ENCODE measurements at regions not wholly inside any gene's neighbourhood (a gene's known extent, or its start where the extent isn't known, plus 50 kb on each side); places are given as distances from the start of the nearest gene placed in this dataset.

DNA sequence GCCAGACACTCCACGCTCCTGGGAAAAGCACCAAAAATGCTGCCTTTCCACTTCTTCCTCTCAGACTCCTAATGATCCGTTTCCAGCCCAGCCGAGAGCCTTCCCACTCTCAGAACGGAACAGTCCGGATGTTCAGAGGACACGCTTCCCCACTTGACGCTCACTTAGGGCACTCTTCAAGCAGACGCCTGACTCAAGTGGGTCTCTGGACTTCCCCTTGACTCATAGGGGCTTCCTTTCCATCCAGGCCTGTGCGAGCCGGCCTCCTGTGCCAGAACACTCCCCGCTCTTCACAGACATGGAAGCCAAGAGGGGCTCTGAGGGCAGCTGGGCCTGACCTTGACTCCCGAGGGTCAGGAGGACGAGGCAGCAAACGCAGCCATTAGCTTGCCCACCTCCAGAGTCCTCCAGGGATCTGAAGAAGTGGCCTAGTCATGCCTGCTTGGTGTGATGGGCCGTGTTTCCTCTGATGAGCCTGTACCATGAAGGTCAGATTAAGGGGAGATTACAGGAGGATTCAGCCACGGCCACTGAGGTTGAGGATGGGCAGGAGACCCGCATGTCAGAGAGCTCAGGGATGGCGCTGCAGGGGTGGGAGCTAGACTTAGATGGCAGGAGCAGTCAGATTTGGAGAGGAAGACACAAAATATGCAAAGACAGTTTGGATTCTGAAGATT lies 114.7 kb upstream of the TLE3 start:
- no peak for DNase-seq (ENCODE audit: low read depth, low spot score)
- Histone ChIP-seq H3K9me3 (ENCODE audit: low read depth, low read length) (no peaks in the 10 kb centered on the region), H3K9ac (ENCODE audit: insufficient read length) (no peak overlapping the region), H3K27ac (no peak overlapping the region), H3K36me3 (ENCODE audit: insufficient read depth, low read length) (no peaks in the 10 kb centered on the region), H3K4me3 (no peak overlapping the region)
- no peak for TF ChIP-seq EZH2 (IDR thresholded peaks at IDR 0.05)
- no peak for TF ChIP-seq POLR2AphosphoS5 (IDR thresholded peaks at IDR 0.05; ENCODE audit: borderline replicate concordance, low read depth, low read length)
- no peak for TF ChIP-seq FOXP2 (optimal IDR thresholded peaks at IDR 0.05; ENCODE audit: control extremely low read depth, extremely low read length, insufficient read depth)

DNA sequence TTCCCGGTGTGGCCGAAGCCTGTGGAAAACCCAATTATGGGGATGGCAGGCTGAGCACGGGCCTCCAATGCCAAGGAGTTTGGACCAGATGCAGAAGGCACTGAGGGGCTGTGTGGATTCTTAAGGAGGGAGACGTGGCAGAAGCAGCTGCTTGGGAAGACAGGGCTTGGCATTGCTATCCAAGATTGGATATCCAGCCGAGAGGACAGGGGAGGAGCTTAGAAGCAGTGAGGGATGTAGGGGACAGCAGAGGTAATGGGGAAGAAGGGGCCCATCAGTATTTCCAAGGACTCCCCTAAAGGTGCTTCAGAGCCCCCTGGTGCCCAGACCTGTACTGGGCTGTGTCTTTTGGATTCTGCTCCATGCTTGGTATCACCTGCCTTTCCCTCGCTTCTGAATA lies 112.8 kb upstream of the TLE3 start:
- H3K27ac ChIP-seq, result no peak overlapping the region
- TF ChIP-seq FOXP2 (optimal IDR thresholded peaks at IDR 0.05; ENCODE audit: control extremely low read depth, extremely low read length, insufficient read depth) (no peak), EZH2 (IDR thresholded peaks at IDR 0.05) (no peak), POLR2AphosphoS5 (IDR thresholded peaks at IDR 0.05; ENCODE audit: borderline replicate concordance, low read depth, low read length) (no peak)
- no peak overlapping the region for H3K9ac ChIP-seq (ENCODE audit: insufficient read length)
- H3K9me3 ChIP-seq (ENCODE audit: low read depth, low read length), result no peaks in the 10 kb centered on the region
- no peak overlapping the region for H3K4me3 ChIP-seq
- no peaks in the 10 kb centered on the region for H3K36me3 ChIP-seq (ENCODE audit: insufficient read depth, low read length)
- no peak for DNase-seq (ENCODE audit: low read depth, low spot score)

DNA sequence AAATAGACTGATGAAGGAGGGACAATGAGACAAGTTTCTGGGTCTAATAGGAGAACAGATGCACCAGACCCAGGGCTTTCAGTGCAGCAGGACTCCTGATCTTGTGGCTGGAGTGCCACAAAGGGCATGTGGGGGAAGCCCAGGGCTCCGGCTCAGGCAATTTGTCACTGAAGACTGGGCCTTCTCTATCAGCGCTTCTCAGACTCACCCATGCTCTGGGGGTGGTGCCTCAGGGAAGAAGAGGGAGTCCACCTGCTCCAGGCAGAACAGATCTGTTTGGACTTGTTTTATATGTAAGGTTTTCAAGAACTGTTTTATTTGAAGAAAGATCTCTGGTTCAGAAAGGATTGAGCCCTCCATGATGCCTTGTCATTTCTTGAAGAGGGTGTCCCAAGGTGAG lies 112.4 kb upstream of the TLE3 start:
- no peak for DNase-seq (ENCODE audit: low read depth, low spot score)
- TF ChIP-seq POLR2AphosphoS5 (IDR thresholded peaks at IDR 0.05; ENCODE audit: borderline replicate concordance, low read depth, low read length), result no peak
- TF ChIP-seq EZH2 (IDR thresholded peaks at IDR 0.05), result no peak
- TF ChIP-seq FOXP2 (optimal IDR thresholded peaks at IDR 0.05; ENCODE audit: control extremely low read depth, extremely low read length, insufficient read depth), result no peak
- Histone ChIP-seq H3K9ac (ENCODE audit: insufficient read length) (no peak overlapping the region), H3K36me3 (ENCODE audit: insufficient read depth, low read length) (no peaks in the 10 kb centered on the region), H3K4me3 (no peak overlapping the region), H3K9me3 (ENCODE audit: low read depth, low read length) (no peaks in the 10 kb centered on the region), H3K27ac (no peak overlapping the region)

DNA sequence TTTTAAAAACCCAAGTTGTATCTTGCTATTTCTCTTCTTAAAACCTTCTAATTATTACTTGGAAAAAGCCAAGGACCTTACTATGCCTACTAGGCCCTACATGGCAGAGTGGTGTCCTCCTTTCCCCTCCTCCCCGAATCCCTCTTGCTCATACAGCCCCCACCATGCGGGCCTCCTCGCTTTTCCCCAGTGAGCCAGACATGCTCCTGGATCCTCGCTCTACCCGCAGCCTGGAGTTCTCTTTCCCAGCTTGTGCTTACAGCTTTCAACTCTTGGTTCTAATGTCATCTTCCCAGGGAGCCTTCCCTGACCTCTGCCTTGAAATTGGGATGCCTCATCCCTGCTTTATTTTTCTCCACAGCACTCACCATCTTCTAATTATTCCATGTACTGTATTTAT lies 111.8 kb upstream of the TLE3 start:
- no peak for DNase-seq (ENCODE audit: low read depth, low spot score)
- Histone ChIP-seq H3K4me3 (no peak overlapping the region), H3K9ac (ENCODE audit: insufficient read length) (no peak overlapping the region), H3K36me3 (ENCODE audit: insufficient read depth, low read length) (no peaks in the 10 kb centered on the region), H3K9me3 (ENCODE audit: low read depth, low read length) (no peaks in the 10 kb centered on the region), H3K27ac (no peak overlapping the region)
- TF ChIP-seq FOXP2 (optimal IDR thresholded peaks at IDR 0.05; ENCODE audit: control extremely low read depth, extremely low read length, insufficient read depth) (no peak), EZH2 (IDR thresholded peaks at IDR 0.05) (no peak), POLR2AphosphoS5 (IDR thresholded peaks at IDR 0.05; ENCODE audit: borderline replicate concordance, low read depth, low read length) (no peak)

DNA sequence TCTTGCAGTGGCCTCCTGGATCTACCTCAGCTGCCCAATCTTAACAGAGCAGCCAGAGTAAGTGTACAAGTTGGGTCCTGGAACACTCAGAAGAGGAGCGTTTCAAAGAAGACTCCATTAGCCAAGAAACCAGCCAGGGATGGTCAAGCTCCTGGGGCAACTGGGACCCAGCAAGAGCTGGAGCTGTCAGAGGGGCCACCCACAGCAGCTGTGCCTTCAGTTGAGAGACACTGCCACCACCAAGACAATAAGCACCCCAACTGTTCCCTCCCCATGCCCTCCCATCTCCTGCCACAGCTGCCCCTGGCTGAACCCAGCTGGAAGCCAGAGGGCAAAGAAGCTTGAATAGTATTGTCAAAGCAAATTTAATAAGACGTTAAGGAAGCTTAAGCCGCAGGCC lies 110.6 kb upstream of the TLE3 start:
- TF ChIP-seq EZH2 (IDR thresholded peaks at IDR 0.05) (no peak), FOXP2 (optimal IDR thresholded peaks at IDR 0.05; ENCODE audit: control extremely low read depth, extremely low read length, insufficient read depth) (no peak), POLR2AphosphoS5 (IDR thresholded peaks at IDR 0.05; ENCODE audit: borderline replicate concordance, low read depth, low read length) (no peak)
- H3K27ac ChIP-seq, result no peak overlapping the region
- H3K36me3 ChIP-seq (ENCODE audit: insufficient read depth, low read length), result no peaks in the 10 kb centered on the region
- no peaks in the 10 kb centered on the region for H3K9me3 ChIP-seq (ENCODE audit: low read depth, low read length)
- no peak for DNase-seq (ENCODE audit: low read depth, low spot score)
- no peak overlapping the region for H3K9ac ChIP-seq (ENCODE audit: insufficient read length)
- no peak overlapping the region for H3K4me3 ChIP-seq

DNA sequence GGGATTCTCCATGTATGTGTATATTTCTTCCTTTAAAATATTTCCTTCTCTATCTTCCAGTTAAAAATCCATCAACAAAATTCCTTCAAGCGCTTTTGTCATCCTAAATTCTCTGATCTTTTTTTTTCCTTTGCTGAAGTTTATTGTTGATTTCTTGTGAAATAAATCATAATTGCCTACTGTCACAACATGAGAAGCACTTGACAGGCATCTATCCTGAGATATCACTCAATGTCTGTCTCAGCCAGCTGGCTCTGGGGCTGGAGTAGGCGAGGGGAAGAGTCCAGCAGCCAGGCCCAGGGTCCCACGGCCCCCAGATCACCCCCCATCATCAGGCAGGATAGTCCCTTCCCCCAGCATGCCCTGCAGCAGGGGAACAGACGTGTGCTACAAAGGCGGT lies 109.0 kb upstream of the TLE3 start:
- H3K36me3 ChIP-seq (ENCODE audit: insufficient read depth, low read length), result no peaks in the 10 kb centered on the region
- H3K9ac ChIP-seq (ENCODE audit: insufficient read length), result no peak overlapping the region
- no peak overlapping the region for H3K27ac ChIP-seq
- no peak for TF ChIP-seq FOXP2 (optimal IDR thresholded peaks at IDR 0.05; ENCODE audit: control extremely low read depth, extremely low read length, insufficient read depth)
- no peak for TF ChIP-seq EZH2 (IDR thresholded peaks at IDR 0.05)
- no peak for TF ChIP-seq POLR2AphosphoS5 (IDR thresholded peaks at IDR 0.05; ENCODE audit: borderline replicate concordance, low read depth, low read length)
- no peak overlapping the region for H3K4me3 ChIP-seq
- H3K9me3 ChIP-seq (ENCODE audit: low read depth, low read length), result no peaks in the 10 kb centered on the region
- no peak for DNase-seq (ENCODE audit: low read depth, low spot score)

DNA sequence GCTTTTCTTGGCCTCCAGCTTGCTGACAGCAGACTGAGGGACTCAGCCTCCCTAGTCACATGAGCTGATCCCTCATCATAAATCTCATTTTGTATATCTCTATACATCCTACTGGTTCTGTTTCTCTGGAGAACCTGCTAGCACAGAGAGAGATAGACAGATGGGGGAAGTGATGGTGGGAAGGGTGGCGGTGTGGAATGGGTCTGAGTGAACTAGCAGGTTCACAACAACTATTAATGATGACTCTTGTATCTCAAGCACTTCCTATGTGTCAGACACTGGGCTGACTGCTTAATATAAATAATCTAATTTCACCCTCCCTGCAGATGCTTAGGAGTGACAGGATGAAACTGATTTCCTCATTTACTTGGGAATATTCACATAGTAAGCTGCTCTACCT lies 106.9 kb upstream of the TLE3 start:
- no peak overlapping the region for H3K9ac ChIP-seq (ENCODE audit: insufficient read length)
- H3K27ac ChIP-seq, result no peak overlapping the region
- no peak for TF ChIP-seq EZH2 (IDR thresholded peaks at IDR 0.05)
- TF ChIP-seq FOXP2 (optimal IDR thresholded peaks at IDR 0.05; ENCODE audit: control extremely low read depth, extremely low read length, insufficient read depth), result no peak
- TF ChIP-seq POLR2AphosphoS5 (IDR thresholded peaks at IDR 0.05; ENCODE audit: borderline replicate concordance, low read depth, low read length), result no peak
- DNase-seq (ENCODE audit: low read depth, low spot score), result no peak
- H3K4me3 ChIP-seq, result no peak overlapping the region
- H3K36me3 ChIP-seq (ENCODE audit: insufficient read depth, low read length), result no peaks in the 10 kb centered on the region
- no peaks in the 10 kb centered on the region for H3K9me3 ChIP-seq (ENCODE audit: low read depth, low read length)

DNA sequence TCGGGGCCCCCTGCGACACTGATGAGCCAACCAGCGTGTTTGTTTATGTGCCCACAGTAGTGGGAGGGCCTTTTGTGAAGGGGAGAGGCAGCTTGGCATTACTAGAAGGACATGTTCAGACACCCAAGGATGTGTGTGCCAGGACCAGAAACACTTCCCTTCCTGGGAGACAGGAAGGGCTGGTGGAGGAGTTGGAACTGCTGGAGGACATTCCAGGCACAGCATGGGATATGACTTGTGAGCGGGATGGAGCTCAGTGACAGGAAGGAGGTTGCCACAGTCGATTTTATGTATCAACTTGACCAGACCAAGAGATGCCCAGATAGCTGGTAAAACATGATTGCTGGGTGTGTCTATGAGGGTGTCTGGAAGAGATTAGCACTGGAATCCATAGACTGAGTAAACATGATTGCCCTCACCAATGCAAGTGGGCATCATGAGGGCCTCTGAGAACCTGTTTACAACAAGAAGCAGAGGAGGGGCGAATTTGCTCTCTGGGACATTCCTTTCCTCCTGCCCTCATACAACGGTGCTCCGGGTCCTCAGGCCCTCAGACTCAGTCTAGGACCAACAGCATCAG lies 106.4 kb upstream of the TLE3 start:
- no peak overlapping the region for H3K4me3 ChIP-seq
- no peak for DNase-seq (ENCODE audit: low read depth, low spot score)
- TF ChIP-seq EZH2 (IDR thresholded peaks at IDR 0.05) (no peak), FOXP2 (optimal IDR thresholded peaks at IDR 0.05; ENCODE audit: control extremely low read depth, extremely low read length, insufficient read depth) (no peak), POLR2AphosphoS5 (IDR thresholded peaks at IDR 0.05; ENCODE audit: borderline replicate concordance, low read depth, low read length) (no peak)
- no peak overlapping the region for H3K27ac ChIP-seq
- no peak overlapping the region for H3K9ac ChIP-seq (ENCODE audit: insufficient read length)
- H3K36me3 ChIP-seq (ENCODE audit: insufficient read depth, low read length), result no peaks in the 10 kb centered on the region
- H3K9me3 ChIP-seq (ENCODE audit: low read depth, low read length), result no peaks in the 10 kb centered on the region

DNA sequence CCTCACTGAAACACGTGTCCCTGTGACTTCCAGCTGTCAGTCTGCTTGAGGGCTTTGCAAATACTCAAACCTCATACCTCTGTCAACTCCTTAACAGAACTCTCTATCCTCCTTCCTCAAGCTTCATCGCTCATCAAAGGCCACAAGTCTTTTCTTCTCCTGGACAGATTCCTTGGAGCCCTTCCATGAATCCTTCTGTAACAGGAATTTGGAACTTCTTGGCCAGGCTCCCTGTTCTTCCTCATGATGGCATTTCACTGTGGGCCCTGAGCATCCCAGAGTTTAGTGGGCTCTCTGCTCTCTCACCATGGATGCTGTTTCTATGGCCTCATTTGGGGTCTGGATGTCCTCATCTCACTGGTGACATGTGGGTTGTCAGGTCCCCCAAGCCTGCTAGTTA lies 105.0 kb upstream of the TLE3 start:
- no peak for TF ChIP-seq FOXP2 (optimal IDR thresholded peaks at IDR 0.05; ENCODE audit: control extremely low read depth, extremely low read length, insufficient read depth)
- TF ChIP-seq EZH2 (IDR thresholded peaks at IDR 0.05), result no peak
- no peak for TF ChIP-seq POLR2AphosphoS5 (IDR thresholded peaks at IDR 0.05; ENCODE audit: borderline replicate concordance, low read depth, low read length)
- no peak overlapping the region for H3K9ac ChIP-seq (ENCODE audit: insufficient read length)
- H3K36me3 ChIP-seq (ENCODE audit: insufficient read depth, low read length), result no peaks in the 10 kb centered on the region
- H3K4me3 ChIP-seq, result no peak overlapping the region
- no peak overlapping the region for H3K27ac ChIP-seq
- no peaks in the 10 kb centered on the region for H3K9me3 ChIP-seq (ENCODE audit: low read depth, low read length)
- DNase-seq (ENCODE audit: low read depth, low spot score), result no peak

Measured in SK-N-MC (cell line).